ENCODE measurements at regions not wholly inside any gene's neighbourhood (a gene's known extent, or its start where the extent isn't known, plus 50 kb on each side); places are given as distances from the start of the nearest gene placed in this dataset.
"Not testable (repeated sequence)": the region's sequence is repeated elsewhere in the genome, so short reads cannot be mapped to it uniquely, and the experiment has no call there.

GRCh38 chr1:185460723-185461122 lies 143.7 kb upstream of the IVNS1ABP start:
- DNase-seq: not testable (repeated sequence)

DNA sequence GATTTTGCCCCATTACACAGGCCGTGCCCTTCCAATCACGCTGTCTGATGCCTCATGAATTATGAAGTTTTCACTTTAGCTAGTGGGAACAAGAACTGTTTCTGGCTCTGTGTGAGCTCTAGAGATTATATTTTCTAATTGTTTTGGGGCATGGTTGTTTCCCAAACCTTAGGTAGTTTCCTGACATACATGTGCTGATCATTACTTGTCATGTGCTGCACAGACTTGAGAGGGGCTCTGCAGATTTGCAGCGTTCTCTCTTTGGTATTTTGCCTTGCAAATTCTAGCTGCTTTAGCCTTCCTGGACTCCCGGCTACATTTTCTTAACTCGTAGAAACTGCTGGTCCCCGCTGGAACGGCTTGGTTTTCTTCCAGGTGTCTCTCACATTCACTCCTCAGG lies 142.1 kb upstream of the IVNS1ABP start:
- DNase-seq: no peak

GRCh38 chr1:185458670-185459069 lies 141.6 kb upstream of the IVNS1ABP start:
- DNase-seq: no peak

DNA sequence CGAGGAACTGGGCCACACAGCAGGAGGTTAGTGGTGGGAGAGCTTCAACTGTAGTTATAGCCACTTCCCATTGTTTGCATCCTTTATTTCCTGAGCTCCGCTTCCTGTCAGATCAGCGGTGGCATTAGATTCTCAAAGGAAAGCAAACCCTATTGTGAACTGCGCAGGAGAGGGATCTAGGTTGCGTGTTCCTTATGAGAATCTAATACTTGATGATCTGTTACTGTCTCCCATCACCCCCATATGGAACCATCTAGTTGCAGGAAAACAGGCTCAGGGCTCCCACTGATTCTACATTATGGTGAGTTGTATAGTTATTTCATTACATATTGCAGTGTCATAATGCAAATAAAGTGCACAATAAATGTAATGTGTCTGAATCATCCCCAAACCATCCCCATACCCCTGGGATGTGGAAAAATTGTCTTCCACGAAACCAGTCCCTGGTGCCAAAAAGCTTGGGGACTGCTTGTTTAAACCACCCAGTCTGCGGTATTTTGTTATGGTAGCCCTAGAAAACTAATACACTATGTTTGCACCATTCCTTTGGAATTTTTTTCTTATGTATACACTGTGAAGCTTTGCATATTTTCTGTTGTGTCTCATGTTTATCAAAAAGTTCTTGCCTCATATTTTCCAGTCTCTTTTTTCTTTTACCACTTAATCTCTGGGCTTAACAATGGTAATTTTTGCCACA lies 136.6 kb upstream of the IVNS1ABP start:
- no peak for DNase-seq

GRCh38 chr1:185450917-185451316 lies 133.9 kb upstream of the IVNS1ABP start:
- DNase-seq: no peak

GRCh38 chr1:185450060-185450788 lies 133.2 kb upstream of the IVNS1ABP start:
- no peak for DNase-seq

- no peak for DNase-seq
Observed at GRCh38 chr1:185449378-185450059, 132.5 kb upstream of the IVNS1ABP start.

DNA sequence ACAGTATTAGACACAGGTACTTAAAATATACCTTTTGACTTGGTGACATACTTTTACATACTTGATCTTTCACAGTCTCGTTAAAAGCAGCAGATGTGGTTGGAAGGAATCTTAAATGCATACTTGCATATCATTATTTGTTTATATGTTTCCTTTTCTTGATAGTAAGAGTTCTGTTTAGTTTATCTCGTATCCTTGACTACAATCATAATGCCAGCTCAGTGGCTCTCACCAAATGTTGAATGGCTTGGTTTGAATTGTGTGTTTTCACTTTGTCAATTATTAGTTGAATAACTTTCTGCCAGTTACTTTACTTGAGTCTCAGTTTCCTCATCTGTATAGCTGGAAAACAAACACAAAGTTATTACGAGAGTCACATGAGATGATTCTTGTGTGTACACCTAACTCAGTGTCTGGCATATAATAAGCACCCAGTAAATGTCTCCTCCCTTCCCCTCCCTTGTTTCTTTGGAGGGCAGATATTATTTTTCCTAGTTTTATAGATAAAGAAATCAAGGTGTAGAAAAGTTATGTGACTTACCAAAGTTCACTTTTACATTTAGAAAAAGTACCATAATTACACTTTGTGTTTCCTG lies 131.6 kb upstream of the IVNS1ABP start:
- DNase-seq: no peak

DNA sequence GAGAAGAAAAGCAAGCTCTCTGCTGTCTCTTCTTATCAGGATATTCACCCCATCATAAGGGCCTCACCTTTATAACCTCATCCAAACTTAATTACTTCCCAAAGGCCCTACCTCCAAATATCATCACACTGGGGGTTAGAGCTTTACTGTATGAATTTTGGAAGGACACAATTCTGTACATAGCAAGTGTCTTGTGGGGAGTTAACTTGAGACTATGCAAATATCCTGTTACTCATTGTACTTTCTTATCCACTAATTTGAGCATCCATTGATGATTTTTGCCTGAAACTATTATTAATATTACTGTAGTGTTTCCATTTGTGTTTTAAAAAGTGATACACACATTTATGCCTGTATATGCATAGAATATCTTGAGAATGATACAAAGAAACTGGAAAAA lies 129.1 kb upstream of the IVNS1ABP start:
- DNase-seq: no peak

DNA sequence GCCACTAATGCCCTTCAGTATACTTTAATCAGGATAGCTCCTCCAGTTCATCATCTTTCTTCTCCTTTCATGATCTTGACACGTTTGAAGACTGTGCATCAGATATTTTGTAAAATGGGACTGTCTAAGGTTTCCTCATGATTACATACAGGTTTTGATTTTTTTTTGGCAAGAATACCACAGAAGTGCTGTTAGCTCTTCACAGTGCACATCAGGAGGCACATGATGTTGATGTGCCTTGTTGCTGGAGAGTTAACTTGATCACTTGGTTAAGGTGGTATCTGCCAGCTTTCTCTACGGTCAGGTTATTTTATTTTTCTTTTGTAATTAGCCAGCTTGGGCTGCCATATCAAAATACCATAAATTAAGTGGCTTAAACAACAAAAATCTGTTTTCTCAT lies 128.6 kb upstream of the IVNS1ABP start:
- no peak for DNase-seq

DNA sequence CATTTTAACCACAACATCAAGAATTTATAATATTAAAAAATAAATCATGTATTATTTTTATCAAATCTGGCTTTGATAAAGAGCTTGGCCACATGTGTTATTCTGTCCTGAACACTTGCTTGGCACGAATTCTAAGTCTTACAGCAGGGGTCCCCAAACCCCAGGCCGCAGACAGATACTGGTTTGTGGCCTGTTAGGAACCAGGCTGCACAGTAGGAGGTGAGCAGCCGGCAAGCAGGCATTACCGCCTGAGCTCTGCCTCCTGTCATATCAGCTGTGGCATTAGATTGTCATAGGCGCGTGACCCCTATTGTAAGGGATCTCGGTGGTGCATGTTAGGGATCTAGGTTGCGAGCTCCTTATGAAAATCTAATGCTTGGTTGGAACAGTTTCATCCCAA lies 127.6 kb upstream of the IVNS1ABP start:
- DNase-seq: no peak

DNA sequence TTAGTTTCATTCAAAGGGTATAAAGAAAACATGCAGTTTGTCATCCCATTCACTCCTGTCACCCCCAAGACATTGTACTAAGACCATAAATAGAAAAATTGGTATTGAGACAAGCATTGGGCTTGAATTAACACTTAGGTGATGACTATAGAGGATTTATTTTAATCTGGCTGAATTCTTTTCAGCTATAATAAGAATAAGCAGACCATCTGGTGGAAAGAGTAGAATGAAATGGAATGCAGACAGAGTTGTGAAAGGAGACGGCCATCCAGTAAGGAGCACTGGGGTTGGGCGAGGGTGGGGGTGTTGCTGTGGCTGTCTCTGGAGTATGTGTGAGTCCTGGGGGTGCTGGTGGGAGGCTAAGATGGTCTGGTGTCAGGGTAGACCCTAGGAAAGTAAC lies 125.0 kb upstream of the IVNS1ABP start:
- DNase-seq: no peak

DNA sequence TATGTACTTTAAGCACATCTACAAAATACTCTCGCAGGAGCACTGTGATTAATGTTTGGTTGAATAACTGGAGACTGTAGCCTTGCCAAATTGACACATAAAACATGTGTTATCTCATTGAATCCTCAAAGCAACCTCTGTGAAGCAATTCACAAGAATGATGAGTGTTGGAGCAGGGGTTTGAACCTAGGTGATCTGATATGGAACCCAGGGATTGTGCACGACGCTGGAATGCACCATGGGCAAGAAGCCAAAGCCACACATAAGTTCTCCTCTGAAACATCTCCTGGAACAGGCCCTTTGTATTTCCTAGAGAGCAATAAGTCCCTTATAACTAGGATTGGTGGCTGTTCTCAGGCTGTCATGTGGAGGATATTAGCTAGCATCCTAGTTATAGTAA lies 124.6 kb upstream of the IVNS1ABP start:
- no peak for DNase-seq

DNA sequence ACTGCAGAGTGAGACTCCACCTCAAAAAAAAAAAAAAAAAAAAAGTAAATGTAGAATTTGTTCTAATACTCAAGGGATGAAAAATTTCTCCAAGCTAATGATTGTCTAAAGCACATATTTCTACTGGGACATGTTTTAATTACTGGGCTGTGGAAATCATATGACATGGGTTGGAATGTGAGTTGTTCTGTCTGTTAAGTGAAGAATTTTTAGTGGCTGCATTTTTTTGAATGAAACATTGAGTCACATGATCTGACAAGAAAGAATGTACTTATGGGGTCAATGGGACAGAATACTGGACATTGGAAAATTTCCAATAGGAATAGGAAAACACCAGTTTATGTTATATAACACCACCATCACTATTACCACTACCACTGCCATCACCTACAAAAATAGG lies 123.8 kb upstream of the IVNS1ABP start:
- DNase-seq: no peak

GRCh38 chr1:185439727-185440415 lies 122.8 kb upstream of the IVNS1ABP start:
- no peak for DNase-seq

DNA sequence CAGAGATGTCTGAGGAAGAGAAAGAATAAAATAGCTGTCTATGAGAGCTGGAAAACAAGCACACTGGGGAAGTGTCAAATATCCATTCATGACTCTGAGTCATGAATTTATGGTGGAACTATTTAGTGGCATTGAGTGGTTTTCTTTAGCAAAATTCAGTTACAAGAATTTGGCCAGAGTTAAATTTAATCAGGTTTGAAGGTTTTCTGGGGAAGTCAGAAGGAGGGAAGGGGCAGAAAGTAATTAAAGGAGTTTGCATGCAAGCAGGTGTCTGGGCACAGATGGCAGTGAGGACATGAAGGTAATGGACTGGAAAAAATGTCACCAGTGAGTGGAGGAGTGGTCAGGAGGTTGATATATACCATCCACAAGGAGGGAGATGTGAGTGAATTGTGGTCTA lies 121.9 kb upstream of the IVNS1ABP start:
- no peak for DNase-seq

GRCh38 chr1:185435696-185436379 lies 118.8 kb upstream of the IVNS1ABP start:
- no peak for DNase-seq

- DNase-seq: no peak
Observed at GRCh38 chr1:185434721-185435120, 117.7 kb upstream of the IVNS1ABP start.

- no peak for DNase-seq
Observed at GRCh38 chr1:185433667-185434066, 116.6 kb upstream of the IVNS1ABP start.

DNA sequence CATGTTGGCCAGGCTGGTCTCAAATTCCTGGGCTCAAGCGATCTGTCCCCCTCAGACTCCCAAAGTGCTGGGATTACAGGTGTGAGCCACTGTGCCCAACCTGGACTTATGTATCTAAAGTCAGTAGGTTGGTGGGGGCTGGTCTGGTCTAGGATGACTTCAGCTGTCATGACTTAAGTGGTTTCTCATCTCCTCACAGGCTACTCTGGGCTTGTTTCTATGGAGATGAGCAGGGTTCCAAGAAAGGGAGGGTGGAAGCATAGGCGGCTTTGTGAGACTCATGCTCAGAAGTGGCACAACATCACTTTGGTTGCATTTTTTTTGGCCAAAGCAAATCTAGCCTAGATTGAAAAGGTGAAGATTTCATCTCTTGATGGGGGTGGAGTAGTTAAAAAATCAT lies 115.9 kb upstream of the IVNS1ABP start:
- DNase-seq: no peak

- DNase-seq: no peak
Observed at GRCh38 chr1:185431612-185432011, 114.6 kb upstream of the IVNS1ABP start.

DNA sequence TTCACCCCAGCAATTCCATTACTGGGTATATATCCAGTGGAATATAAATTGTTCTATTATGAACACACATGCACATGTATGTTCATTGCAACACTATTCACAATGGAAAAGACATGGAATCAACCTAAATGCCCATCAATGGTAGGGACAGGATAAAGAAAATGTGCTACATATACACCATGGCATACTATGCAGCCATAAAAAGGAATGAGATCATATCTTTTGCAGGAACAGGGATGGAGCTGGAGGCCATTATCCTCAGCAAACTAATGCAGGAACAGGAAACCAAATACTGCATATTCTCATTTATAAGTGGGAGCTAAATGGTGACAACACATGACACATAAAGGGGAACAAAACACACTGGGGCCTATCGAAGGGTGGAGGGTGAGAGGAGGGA lies 112.6 kb upstream of the IVNS1ABP start:
- not testable (repeated sequence) for DNase-seq

DNA sequence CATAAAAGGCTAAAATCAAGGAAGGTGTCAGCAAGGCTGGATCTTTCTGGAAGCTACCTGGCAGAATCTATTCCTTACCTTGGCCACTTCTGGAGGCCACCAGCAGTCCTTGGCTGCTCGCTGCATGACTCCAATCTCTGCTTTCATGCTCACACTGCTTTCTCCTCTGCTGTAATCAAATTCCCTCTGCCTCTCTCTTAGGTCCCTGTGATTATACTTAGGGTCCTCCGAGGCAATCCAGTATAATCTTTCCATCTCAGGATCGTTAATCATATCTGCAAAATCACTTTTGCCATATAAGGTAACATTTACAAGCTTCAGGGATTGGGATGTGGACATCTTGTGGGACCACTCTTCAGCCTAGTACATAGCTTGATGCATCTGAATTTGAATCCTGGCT lies 110.7 kb upstream of the IVNS1ABP start:
- DNase-seq: no peak

Measured in NCI-H1092 treated with DMSO at 0.1 percent for 48 hours (cell line).